Pons (tissue), 1 donor: ENCODE measurements at regions not wholly inside any gene's neighbourhood (a gene's known extent, or its start where the extent isn't known, plus 50 kb on each side); places are given as distances from the start of the nearest gene placed in this dataset.

ENCODE experiments used
- DNase-seq: peaks from one replicate; pipeline ENCODE4 v3.0.0-alpha.2; 2016; ENCODE audit warnings: low spot score

DNA sequence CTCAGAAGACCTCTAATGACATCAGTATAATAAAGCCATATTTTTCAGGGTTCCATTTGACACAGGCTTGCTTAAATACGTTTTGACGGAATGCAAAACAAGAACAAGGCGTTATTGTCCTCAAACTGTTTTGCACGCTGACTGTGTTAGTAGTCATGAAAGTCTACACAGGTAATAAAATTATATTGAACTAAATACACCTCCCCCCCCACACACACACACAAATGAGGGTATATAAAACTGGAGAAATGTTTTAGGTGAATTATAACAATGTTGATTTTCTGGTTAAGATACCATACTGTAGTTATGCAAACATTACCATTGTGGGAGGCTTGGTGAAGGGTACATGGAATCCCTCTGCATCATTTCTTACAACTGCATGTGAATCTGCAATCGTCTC lies 257.1 kb upstream of the ARRDC4 start:
- no peak for DNase-seq

DNA sequence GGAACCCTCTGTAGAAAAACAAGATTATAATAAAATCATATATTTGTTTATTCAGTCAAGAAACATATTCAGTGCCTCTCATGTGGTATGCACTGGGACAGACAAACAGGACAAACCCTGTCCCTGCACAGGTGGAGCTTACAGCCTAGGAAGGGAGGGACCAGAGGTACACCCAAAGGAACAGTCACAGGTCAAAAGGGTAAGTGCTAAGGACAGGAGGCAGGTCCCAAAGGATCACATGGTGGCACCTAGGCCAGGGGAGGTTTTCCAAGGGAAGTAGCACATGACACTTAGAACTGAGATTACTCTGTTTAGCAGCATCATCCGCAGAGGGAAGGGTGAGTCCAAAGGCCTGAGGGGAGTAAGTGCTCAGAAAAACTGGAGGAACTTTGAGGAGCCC lies 254.4 kb upstream of the ARRDC4 start:
- DNase-seq, result no peak

DNA sequence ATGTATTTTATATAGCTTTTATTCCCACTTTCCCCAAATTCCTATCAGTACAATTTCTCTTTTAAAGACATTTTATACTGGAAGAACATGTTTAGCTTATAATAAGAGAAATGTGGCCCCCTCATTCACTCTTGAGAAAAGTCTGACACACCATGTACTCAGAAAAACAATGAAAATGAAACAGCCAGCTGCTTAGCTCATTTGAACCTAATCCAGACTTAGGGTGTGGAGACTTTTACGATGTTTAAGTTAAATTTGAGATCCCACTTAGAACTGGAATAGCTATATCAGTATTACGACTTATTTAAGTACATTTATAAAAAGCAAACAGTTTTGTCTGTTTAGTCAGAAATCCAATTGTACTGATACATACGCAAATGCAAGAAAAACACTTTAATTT lies 252.3 kb upstream of the ARRDC4 start:
- DNase-seq, result no peak

DNA sequence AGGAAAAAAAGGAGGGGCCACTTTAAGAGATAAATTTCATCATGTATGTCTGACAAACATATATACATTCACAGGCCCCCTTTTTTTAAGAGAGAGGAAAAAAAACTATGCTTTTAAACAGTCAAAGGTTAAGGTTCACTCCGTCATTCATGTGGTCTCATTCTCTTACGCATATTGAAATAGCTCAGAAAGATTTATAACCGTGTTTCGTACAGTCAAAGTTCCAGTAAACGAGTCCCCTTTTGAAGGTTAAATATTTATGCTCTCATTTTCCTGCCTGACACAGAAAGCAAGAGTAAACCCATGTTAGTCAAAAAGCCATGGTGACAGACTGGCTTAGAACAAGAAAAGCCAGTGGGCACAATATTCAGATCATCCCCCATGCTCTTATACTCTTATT lies 248.0 kb upstream of the ARRDC4 start:
- DNase-seq, result no peak

DNA sequence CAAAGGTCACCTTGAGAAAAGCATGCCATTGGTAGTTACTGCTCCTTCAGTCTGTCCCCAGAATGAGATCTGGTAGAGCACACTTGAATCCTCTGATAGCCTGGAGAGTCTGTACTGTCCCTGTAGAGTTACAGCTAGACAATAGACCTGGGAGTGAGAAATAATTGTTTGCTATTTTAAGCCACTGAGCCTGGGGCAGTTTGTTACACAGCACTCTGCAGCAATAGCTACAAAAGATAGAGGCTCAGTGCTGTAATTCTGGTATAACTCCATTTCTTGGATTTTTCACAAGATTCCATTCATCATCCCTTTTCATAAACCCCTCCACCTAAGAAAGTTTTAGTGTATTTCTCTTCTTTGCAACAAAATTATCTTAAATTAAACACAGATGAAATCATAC lies 242.7 kb upstream of the ARRDC4 start:
- DNase-seq, result no peak

DNA sequence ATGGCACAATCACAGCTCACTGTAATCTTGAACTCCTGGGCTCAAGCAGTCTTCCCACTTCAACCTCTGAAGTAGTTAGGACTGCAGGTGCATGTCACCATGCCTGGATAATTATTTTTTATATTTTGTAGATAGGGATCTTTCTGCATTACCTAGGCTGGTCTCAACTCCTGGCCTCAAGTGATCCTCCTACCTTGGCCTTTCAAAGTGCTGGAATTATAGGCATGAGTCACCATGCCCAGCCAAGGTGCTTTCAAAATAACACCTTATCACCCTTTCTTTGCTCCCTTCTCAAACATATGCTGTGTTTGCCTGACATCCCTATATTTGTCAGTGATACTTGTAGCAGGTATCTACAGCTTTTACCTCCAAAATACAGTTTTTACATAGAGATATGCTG lies 242.0 kb upstream of the ARRDC4 start:
- DNase-seq, result no peak

DNA sequence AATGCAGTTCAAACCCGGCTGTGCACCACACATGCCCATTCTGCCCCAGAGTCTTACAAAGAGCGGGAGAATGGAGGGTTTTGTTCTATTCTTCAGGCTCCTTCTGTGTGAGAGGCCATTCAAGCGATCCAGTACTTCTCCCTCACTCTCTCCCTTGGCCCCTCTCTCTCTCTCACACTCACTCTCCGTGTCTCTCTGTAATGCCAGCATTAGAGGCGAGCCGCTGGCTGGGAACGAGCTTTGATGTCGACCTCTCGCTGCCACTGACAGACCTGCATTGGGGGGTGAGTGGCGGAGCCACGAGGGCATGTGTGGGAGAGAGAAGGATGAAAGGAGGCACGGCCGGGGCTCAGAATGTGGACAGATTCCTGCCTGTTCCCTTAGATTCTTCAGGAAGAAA lies 231.7 kb upstream of the ARRDC4 start:
- peak; percentile 69 for DNase-seq

DNA sequence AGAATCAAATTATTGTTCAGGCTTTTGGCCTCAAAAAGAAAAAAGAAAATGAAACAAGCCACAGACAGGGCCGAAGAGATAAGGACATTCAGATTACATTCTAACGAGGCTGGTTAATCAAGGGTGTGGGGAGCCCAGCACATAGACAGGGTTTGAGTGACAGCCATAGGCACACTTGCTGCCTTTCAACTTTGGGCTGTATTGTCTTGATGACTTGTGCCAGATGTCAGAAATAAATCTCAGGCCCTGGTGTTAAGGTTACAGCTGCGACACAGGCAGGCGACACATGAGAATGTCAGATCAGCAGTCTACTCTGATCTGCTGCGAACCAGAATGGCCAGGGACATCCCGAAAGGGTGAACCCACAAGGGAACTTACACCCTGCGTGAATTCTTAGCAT lies 231.2 kb upstream of the ARRDC4 start:
- no peak for DNase-seq

DNA sequence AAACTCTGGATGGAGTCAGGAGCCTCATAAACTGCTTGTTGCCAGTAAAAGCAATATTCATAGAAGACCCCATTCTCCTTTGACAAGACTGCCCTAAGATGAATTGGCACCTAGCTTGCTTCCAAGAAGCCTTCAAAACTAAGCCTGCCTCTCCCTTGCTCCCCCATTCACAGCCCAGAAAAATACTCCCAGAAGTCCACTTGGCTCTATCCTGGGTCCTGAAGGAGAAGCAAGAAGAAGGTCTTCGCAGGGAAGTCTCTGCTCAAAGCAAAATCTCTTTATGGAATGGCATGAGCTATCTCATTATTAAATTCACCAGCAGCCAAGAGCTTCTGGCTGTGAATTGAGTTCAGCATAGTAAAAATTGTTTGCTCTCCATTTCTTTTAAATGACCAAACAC lies 230.2 kb upstream of the ARRDC4 start:
- DNase-seq, result no peak

DNA sequence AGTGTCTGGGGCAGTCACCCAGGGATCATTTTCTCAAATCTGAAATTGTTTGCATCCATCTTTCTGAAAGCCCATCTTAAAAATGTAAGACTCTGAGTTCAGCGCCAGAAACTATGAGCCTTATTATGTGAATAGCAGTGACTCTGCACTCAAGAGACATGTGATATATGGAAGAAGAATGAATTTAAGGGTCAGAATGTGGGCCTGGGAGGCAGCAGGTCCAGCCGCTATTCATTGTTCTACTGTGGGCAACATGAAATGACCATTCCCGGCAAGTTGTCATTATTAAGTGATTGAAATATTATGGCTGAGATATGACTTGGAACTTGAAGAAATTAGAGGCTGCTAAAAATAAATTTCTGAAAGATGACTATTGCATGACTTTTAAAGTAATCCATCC lies 228.6 kb upstream of the ARRDC4 start:
- no peak for DNase-seq

DNA sequence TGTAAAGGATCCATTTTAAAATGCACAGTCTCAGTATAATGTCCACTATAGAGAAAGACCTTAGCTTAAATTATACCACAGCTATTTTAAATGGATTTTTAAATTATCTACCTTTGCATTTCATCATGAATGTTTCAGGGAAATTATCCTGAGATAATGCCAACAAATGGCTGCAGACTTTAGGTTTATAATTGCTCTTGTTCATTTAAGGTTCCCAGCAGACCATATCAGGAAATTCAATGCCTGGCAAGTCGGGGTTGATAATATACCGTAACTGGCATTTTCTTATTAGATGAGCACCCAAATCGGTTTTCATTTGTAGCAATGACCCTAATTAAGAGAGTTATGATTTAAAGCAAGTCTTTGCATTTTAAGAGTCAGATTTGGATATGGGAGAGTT lies 227.1 kb upstream of the ARRDC4 start:
- DNase-seq, result no peak

DNA sequence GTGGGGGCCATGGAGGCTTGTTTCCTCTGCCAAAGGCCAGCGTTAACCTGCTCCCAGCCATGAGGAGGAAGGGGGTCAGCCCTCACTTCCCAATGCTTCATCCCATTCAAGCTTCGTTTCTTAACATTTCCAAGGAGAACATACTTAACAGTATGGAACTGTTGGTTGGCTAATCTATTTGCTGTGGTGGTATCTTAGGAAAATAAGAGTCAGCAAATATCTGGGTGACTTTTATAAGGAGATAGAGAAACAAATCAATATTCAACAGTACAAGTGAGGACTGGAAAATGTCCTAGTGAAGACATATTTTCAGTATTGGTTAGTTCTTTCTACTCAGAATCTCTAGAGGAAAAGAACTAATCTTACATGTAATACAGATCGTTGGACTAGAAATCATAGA lies 223.8 kb upstream of the ARRDC4 start:
- DNase-seq, result no peak

DNA sequence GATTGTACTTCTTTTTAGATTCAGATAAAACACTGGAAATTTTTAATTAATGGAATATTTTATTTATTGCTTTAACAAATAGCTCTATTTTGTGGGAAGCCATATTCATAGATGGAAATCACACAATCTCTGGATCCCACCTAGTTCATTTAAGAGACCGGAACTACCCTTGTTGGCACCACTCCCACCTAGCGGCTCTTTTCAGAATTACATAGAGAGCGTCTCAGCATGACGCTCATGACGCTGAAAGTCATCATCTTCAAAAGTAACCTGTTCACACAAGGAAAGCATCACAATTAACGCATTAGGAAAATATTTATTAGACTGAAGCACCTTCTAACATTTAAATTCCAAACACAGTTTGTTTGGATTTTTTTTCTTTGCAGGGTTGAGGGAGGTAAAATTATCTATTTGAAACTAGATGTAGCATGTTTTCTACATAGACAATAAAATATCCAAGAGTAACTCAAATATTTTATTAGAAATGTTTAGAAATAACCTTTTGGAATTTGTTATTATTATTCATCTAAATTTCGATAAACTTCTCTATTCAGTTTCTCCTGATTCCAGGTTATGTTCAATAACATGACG lies 214.9 kb upstream of the ARRDC4 start:
- peak; percentile 6 for DNase-seq

DNA sequence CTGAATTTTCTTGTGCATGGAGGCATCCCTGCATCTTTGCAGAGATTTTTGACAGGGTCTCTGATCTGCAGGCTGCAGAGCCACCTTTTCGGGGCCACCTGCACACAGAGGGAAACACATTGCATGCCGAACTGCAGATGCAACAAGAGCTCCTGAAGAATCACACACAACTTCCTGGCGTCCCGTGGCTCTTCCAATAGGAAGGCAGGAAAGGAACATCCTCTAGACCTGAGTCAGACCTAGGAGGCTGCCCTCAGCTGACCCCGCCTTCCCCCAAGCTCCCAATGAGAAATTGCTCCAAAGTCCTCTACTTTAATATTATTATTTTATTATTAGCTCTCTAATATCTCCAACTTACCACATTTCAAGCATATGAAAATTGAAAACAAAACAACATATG lies 213.2 kb upstream of the ARRDC4 start:
- no peak for DNase-seq

DNA sequence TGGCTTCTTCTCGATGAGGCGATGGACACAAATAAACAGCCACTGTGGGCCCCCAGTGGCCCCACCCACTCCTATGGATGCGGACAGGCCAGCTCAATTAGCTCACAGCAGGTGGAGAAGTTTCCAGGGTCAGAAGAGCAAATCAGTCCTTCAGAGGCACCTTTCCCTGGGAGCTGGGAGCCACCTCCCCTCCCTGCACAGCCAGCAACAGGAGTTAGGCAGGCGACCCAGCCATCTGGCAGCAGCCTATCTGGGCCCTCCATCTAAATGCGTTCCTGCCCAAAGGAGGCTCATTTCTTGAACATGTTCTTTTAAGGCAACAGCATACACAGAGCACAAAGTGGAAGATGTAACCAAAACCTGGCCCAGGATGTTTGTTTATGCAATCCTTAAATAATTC lies 211.9 kb upstream of the ARRDC4 start:
- DNase-seq, result no peak

DNA sequence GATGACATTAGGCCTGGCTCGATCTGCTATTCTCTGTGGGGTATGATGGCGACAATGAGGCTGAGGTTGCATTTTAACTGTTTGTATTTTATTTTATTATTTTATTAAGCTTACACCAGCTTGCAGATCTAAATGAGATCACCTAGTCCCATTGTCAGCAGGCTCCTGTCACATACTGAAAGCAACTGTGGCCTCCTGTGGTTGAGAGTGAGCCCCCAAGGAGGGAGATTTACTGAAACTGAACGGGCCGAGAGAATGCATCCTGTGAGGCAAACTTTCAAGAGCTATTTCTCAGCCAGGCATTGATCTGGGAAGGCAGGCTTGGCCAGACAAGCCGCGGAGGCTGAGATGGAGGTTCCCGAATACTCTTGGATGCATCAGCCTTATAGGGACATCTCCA lies 210.4 kb upstream of the ARRDC4 start:
- DNase-seq, result no peak

DNA sequence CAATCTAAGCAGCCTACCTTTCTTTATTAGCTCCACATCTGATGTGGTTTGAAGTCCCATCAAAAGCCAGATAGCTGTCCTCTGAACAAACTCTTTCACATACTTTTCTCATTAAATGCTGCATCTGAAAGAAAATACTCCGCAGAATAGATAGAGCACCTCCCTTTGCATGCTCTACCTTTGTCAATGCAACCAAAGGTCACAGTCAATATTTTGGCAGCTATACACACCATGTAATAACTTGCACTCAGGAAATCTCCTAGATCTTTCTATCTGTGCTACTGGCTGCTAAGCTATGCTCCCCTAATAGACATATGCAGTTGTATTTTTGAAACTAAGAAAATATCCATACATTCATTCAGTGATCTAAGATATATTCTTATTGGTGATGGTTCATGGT lies 204.8 kb upstream of the ARRDC4 start:
- no peak for DNase-seq

DNA sequence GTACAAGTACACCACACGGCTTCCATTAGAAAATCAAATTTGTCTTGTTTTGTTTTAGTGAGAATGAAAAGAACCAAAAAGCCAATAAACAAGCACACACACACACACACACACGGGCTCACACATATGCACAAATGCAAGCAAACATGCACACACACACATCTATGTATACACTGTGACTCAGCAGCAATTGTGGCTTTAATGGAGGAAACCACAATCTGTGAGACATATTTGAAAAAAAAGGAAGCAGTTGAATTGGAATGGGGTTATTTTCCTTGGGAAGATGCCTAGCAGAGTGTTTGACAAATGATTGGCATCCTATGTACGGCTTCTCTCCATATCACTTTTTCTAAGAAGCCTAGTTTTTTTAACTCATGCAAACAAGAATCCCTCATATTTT lies 201.1 kb upstream of the ARRDC4 start:
- DNase-seq, result no peak

DNA sequence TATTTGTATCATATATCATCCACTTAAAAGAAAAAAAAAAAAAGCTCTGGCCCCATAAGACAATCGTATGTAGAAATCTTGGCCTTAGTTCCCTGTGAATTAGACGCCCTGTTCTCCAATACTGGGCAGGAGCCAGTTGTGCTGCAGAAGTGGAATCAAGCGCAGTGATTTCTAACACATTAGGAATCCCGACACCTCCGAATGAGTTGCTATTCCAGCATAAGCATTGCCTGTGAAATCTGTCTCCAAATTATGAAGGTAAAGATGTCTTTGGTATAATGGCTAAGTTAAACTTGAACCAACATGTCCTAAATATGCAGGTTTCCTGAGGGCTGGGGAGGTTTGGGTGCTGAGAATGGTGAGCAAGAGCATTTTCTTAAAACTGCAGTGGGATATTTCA lies 199.4 kb upstream of the ARRDC4 start:
- no peak for DNase-seq

DNA sequence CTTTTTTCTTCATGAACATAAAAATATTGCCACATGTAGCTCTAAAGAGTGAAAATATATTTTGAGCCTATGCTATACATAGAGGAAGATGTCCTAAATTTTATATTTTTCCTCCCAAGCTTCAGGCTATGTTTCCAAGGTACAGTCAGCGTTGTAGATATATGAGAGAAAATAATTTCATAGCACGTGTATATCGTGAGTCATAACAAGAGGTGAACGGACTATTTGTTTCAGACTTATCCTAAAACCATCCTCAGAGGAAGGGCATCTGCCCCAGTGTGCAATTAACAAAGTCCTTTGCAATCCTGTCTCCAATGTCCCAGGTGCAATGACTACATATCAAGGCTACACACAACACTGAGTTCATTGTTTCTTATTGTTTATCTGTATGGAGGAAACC lies 177.3 kb upstream of the ARRDC4 start:
- no peak for DNase-seq

DNA sequence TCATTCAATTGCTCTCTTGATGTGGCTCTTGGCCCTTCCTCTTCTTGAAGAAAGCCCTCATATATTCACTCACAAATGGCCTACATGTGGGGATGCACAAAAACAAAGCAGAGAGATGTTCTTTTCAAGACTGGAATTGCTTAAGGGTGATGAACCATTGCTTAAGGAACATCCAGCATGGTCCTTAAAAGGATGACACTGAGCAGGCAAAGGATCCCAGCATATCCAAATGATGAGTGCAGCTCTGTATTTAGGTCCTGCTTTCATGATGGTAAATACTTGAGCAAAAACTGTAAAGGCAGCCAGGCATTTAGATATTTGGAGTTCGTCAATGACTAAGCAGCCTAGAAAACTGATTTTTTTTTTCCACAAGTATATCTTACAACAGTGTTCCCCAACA lies 173.8 kb upstream of the ARRDC4 start:
- DNase-seq, result no peak

DNA sequence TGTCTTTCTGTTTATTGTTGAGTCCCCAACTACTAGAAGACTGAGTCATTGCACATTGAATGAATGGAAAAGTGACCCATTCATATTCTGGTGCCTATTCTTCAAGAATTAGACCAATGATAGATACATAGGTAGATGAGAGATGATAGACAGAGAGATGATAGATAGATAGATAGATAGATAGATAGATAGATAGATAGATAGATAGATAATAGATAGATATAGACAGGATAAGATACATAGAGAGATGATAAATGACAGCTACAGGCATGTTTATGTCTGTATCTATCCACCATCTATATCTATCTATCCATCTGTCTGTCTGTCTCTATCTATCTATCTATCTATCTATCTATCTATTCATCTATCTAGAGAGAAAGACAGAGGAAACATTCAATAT lies 170.3 kb upstream of the ARRDC4 start:
- DNase-seq, result no peak

DNA sequence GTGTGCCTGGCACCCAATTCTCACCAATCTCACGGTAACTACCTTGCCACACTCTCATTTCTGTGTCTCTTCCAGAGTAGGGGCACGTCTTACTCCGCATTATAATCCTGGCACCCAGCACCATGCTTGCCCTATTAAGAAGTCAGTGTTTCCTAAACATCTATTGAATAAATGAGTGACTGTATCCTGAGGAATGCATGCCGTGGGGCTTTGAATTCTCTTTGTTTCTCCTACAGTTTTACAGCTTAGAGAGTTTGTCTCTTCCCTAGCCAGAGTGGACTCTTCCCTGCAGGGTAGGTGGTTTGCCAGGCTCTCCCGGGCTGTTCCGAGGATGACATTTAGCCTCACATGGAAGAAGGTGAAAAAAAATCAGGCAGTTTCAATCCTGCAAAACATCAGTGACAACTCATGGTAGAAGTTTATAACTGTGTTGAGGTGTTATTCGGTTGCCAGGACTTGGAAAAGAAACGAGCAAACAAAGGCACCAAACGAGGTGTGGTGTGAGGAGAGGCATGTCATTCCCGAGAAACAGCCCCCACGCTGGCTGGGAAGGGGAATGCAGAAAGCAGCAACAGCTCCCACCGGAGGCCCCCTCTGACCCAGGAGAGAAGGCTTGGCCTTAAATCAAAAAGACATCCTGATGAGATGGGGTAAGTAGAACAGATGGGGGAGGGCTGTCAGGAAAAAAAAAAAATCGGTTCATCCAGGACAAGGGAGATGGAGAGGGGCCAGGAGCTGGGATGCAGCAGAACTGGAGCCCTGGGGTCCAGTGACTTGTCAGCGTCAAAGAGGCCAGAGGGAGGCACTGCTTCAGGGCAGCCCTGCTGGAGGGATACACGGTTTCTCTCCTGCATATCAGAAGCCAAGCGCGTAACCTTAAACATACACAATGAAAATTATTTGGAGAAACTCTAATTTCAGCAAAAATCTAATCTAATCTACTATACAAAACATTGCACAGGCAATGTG lies 168.4 kb upstream of the ARRDC4 start:
- no peak for DNase-seq

DNA sequence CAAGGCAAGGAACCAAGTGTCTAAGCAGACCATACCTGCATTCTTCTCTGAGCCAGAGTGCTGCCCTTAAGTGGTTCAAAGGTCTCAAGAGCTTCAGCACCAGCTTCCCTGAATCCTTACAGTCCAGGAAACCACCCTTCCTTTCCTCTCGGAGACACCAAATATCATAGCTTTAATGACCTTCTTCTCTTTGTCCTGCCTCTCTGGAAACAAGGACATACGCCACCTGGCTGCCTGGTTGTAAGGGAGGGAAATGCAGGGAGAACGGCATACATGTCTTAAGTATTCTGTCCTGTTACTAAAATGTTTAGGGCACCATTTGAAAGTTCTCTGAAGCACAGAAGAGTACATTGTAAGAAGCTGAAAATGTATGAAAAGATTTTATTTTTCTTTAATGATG lies 155.6 kb upstream of the ARRDC4 start:
- no peak for DNase-seq
